Fibroblast of lung (primary cell): ENCODE measurements at regions not wholly inside any gene's neighbourhood (a gene's known extent, or its start where the extent isn't known, plus 50 kb on each side); places are given as distances from the start of the nearest gene placed in this dataset.

Experiments
- CTCF ChIP-seq, 2 donors: IDR thresholded peaks in 1 of 2; conservative IDR thresholded peaks in 1 of 2; 1 replicate in 1 of 2; 2 replicates in 1 of 2; pipeline ENCODE4 v1.5.1; 2011 to 2012; ENCODE audit warnings: low read length in 2 of 2, control low read depth in 1 of 2, inconsistent platforms in 1 of 2, low read depth in 1 of 2, mild to moderate bottlenecking in 1 of 2
- EZH2 ChIP-seq: IDR thresholded peaks from 2 replicates; pipeline ENCODE4 v1.5.1; 2012; ENCODE audit warnings: low read length, control low read depth, mild to moderate bottlenecking; ENCODE audit errors: missing control alignments

DNA sequence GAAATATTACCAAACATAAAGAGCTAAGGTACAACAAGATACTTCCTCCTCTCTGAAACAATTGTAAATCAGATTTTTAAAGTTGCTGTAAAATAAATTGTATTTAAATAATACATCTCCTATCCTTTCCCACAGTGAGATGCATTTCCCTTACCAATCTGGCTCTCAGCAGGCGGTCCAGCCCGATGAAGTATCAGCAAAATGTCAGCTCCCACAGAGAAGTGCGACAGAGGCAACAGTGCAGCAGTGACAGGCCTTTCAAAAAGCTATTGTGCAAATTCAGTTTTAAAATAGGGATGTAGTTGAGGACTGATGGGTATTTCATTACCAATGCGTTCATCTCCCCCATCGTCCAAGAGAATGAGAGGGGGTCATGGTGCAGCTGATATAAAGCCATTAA, 733.2 kb upstream of the GOLIM4 start:
- TF ChIP-seq EZH2 (no peak), CTCF (conservative IDR thresholded peaks at IDR 0.05 in 1 of 2, IDR thresholded peaks at IDR 0.05 in 1 of 2; ENCODE audit: low read depth in 1 of 2, low read length in 2 of 2) (no peak)
